Dermis blood vessel endothelial cell (primary cell): ENCODE measurements at regions not wholly inside any gene's neighbourhood (a gene's known extent, or its start where the extent isn't known, plus 50 kb on each side); places are given as distances from the start of the nearest gene placed in this dataset.

Experiments
- DNase-seq: peaks from one replicate; pipeline ENCODE4 v3.0.0; 2010

- DNase-seq: no peak
These were observed 218.2 kb upstream of the ADAMTS9 start for GRCh38 chr3:64905906-64906410.

GRCh38 chr3:64903006-64903405 is 215.2 kb upstream of the ADAMTS9 start:
- DNase-seq: no peak

- DNase-seq: no peak
These were observed 214.3 kb upstream of the ADAMTS9 start for GRCh38 chr3:64901986-64902516.

GRCh38 chr3:64901522-64901885 is 213.7 kb upstream of the ADAMTS9 start:
- peak; percentile 43 for DNase-seq

- DNase-seq: no peak
These were observed 213.1 kb upstream of the ADAMTS9 start for GRCh38 chr3:64900617-64901521.

GRCh38 chr3:64900156-64900555 is 212.4 kb upstream of the ADAMTS9 start:
- no peak for DNase-seq

GRCh38 chr3:64898941-64899340 is 211.1 kb upstream of the ADAMTS9 start:
- no peak for DNase-seq

GRCh38 chr3:64895991-64896895 is 208.4 kb upstream of the ADAMTS9 start:
- no peak for DNase-seq

- DNase-seq: no peak
These were observed 207.5 kb upstream of the ADAMTS9 start for GRCh38 chr3:64895106-64895990.

GRCh38 chr3:64894006-64894405 is 206.2 kb upstream of the ADAMTS9 start:
- DNase-seq: no peak

GRCh38 chr3:64892671-64893309 is 205.0 kb upstream of the ADAMTS9 start:
- no peak for DNase-seq

GRCh38 chr3:64891021-64891420 is 203.2 kb upstream of the ADAMTS9 start:
- DNase-seq: no peak

GRCh38 chr3:64890466-64890865 is 202.7 kb upstream of the ADAMTS9 start:
- DNase-seq: peak; percentile 39

- DNase-seq: peak; percentile 76
These were observed 202.2 kb upstream of the ADAMTS9 start for GRCh38 chr3:64890006-64890405.

GRCh38 chr3:64888840-64889392 is 201.1 kb upstream of the ADAMTS9 start:
- no peak for DNase-seq

GRCh38 chr3:64888165-64888564 is 200.4 kb upstream of the ADAMTS9 start:
- DNase-seq: no peak

GRCh38 chr3:64885055-64885454 is 197.3 kb upstream of the ADAMTS9 start:
- no peak for DNase-seq

- DNase-seq: no peak
These were observed 196.7 kb upstream of the ADAMTS9 start for GRCh38 chr3:64884536-64884935.

GRCh38 chr3:64880916-64881315 is 193.1 kb upstream of the ADAMTS9 start:
- peak; percentile 79 for DNase-seq

GRCh38 chr3:64878362-64878761 is 190.6 kb upstream of the ADAMTS9 start:
- DNase-seq: peak; percentile 42

GRCh38 chr3:64873400-64873799 is 185.6 kb upstream of the ADAMTS9 start:
- DNase-seq: no peak
